ENCODE measurements at regions not wholly inside any gene's neighbourhood (a gene's known extent, or its start where the extent isn't known, plus 50 kb on each side); places are given as distances from the start of the nearest gene placed in this dataset.
"Not testable (repeated sequence)": the region's sequence is repeated elsewhere in the genome, so short reads cannot be mapped to it uniquely, and the experiment has no call there.

DNA sequence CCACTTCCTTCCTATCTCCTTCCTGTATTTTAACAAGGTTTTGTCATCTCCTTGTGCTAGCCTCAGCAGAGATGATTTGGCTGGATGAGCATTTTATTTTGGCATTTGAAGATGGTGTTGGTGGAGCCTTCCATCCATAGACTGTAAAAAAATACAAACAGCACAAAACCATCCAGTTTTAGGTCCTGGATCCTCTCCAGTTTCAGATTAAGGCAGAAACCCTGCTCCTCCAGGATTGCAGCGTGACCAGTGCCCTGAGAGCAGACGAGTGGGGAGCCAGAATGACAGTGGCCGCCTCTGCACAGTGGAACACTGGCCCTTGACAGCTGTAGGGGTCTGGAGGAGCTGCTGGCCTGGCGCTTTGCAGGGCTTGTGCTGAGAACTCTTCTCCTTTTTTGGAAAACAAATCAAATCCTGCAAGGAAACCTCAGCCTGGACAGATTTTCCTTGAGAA lies 72.2 kb upstream of the GADD45A start:
- Histone ChIP-seq H3K4me3 (ENCODE audit: low read length) (no peak overlapping the region), H3K9ac (ENCODE audit: low read length) (no peak overlapping the region), H3K27ac (ENCODE audit: low read length) (no peak overlapping the region), H3K27me3 (ENCODE audit: control insufficient read depth, insufficient read depth, low read length) (no peaks in the 10 kb centered on the region), H3K4me1 (ENCODE audit: control insufficient read depth, low read depth, low read length) (no peaks in the 10 kb centered on the region), H3K36me3 (ENCODE audit: control insufficient read depth, low read depth, low read length) (no peaks in the 10 kb centered on the region), H3K9me3 (ENCODE audit: control insufficient read depth, low read depth, low read length) (no peaks in the 10 kb centered on the region)

DNA sequence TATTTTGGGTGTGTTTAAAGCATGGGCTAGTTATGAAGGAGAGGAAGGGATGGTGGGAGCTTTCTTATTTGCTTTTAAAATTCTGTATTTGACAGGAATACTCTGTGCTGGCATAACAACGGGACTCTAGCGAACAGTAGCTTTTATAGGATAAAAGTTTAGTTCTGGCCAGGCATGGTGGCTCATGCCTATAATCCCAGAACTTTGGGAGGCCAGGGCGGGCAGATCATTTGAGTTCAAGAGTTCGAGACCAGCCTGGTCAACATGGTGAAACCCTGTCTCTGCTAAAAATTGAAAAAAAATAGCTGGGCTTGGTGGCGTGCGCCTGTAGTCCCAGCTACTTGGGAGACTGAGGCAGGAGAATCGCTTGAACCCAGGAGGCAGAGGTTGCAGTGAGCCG lies 71.5 kb upstream of the GADD45A start:
- H3K4me3 ChIP-seq (ENCODE audit: low read length); H3K9me3 ChIP-seq (ENCODE audit: control insufficient read depth, low read depth, low read length); H3K4me1 ChIP-seq (ENCODE audit: control insufficient read depth, low read depth, low read length); H3K27ac ChIP-seq (ENCODE audit: low read length); H3K27me3 ChIP-seq (ENCODE audit: control insufficient read depth, insufficient read depth, low read length); H3K36me3 ChIP-seq (ENCODE audit: control insufficient read depth, low read depth, low read length); H3K9ac ChIP-seq (ENCODE audit: low read length): not testable (repeated sequence)

DNA sequence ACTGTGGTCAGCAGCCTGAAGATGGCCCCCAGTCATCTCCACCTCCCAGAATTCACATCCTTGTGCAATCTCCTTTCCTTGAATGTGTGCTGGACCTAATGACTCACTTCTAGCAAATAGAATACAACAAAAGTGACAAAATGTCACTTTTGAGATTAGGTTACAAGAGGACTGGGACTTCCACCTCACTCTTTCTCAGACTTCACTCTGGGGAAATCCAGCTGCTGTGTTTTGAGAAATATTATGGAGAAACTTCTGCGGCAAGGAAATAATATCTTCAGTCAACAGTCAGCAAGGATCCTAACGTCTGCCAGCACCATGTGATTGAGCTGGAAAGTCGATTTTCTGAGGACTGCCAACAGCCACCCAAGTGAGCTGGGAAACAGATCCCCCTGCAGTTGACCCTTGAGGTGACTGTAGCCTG lies 70.5 kb upstream of the GADD45A start:
- H3K27ac ChIP-seq (ENCODE audit: low read length), result no peak overlapping the region
- H3K9ac ChIP-seq (ENCODE audit: low read length), result no peak overlapping the region
- no peaks in the 10 kb centered on the region for H3K4me1 ChIP-seq (ENCODE audit: control insufficient read depth, low read depth, low read length)

DNA sequence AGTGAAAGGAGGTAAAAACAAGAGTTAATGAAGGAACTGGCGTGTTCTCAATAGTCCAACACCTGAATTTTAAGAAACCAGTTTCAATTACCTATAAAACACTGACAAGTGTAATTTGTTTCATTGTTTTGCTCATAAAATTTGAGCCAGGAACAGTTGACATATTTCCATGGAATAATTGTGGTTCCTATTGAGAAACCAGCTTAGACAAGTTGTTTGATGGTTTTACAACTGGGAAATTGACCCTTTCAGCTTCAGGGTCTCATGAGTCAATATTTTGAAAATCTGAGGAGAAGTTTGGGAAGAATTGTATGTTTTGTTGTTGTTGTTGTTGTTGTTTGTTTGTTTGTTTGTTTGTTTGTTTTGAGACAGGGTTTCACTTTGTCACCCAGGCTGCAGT lies 69.1 kb upstream of the GADD45A start:
- Histone ChIP-seq H3K4me1 (ENCODE audit: control insufficient read depth, low read depth, low read length) (no peaks in the 10 kb centered on the region), H3K9ac (ENCODE audit: low read length) (no peak overlapping the region), H3K36me3 (ENCODE audit: control insufficient read depth, low read depth, low read length) (no peaks in the 10 kb centered on the region), H3K4me3 (ENCODE audit: low read length) (no peak overlapping the region), H3K27me3 (ENCODE audit: control insufficient read depth, insufficient read depth, low read length) (no peaks in the 10 kb centered on the region), H3K27ac (ENCODE audit: low read length) (no peak overlapping the region), H3K9me3 (ENCODE audit: control insufficient read depth, low read depth, low read length) (no peaks in the 10 kb centered on the region)

More for the DNA sequence above, 70.5 kb upstream of the GADD45A start:
- no peak overlapping the region for H3K4me3 ChIP-seq (ENCODE audit: low read length)
- no peaks in the 10 kb centered on the region for H3K36me3 ChIP-seq (ENCODE audit: control insufficient read depth, low read depth, low read length)
- H3K9me3 ChIP-seq (ENCODE audit: control insufficient read depth, low read depth, low read length), result no peaks in the 10 kb centered on the region
- H3K27me3 ChIP-seq (ENCODE audit: control insufficient read depth, insufficient read depth, low read length), result no peaks in the 10 kb centered on the region

DNA sequence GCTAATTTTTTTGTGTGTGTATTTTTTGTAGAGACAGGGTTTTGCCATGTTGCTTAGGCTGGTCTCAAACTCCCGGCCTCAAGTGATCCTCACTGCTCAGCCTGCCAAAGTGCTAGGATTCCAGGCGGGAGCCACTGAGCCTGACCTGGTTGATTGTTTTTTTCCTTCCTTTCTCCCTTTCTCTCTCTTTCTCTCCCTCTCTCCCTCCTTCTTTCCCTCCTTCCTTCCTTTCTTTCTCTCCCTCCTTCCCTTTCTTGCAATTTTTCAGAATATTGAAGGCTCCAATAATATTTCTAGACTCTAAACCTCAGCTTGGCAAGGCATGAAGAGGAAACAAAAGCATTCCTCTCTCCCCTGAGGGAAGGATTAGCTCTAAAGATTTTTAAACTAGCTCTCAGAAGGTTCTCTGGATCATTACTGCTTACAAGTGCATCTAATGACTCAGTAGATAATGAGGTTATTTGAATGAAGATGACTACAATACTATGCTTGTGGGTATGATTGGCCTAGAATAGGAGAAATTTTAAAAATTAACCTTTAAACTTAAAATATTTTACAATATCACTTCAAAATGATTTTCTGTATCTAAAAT lies 68.5 kb upstream of the GADD45A start:
- no peak overlapping the region for H3K9ac ChIP-seq (ENCODE audit: low read length)
- H3K27ac ChIP-seq (ENCODE audit: low read length), result no peak overlapping the region
- H3K9me3 ChIP-seq (ENCODE audit: control insufficient read depth, low read depth, low read length), result no peaks in the 10 kb centered on the region
- no peaks in the 10 kb centered on the region for H3K36me3 ChIP-seq (ENCODE audit: control insufficient read depth, low read depth, low read length)
- H3K4me3 ChIP-seq (ENCODE audit: low read length), result no peak overlapping the region
- no peaks in the 10 kb centered on the region for H3K4me1 ChIP-seq (ENCODE audit: control insufficient read depth, low read depth, low read length)
- H3K27me3 ChIP-seq (ENCODE audit: control insufficient read depth, insufficient read depth, low read length), result no peaks in the 10 kb centered on the region

DNA sequence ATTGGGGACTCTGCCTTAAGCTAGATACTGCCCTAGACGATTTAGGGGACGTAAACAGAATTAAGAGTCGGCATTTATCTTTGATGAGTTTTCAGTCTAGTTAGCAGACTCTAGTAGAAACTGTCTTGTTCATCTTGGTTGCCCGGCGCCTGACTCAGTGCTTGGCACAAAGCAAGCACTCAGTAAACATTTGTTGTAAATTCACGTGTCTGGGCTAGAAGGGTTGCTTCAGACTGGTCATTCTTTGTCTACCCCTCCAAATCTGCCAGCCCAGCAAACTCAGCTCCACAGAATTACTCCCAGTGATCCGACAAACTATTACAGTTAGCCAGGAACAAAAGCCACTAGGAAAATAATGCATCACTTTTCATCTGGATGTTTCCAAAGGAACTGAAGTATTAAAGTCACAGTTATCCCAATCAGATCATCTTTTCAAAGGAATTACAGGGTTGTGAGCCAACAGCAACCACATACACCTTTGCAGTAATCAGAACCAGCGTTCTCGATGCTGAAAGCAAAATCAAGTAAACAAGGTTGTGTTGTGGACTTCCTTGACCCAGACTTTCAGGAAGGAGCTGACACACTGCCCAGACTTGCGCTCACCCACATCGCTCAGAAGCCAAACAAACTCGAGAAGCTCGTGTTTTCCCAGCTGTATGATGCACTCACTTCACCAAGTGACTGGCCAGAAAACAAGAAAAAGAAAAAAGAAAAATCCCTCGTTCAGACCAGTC lies 66.5 kb upstream of the GADD45A start:
- H3K27ac ChIP-seq (ENCODE audit: low read length), result no peak overlapping the region
- H3K27me3 ChIP-seq (ENCODE audit: control insufficient read depth, insufficient read depth, low read length), result no peaks in the 10 kb centered on the region
- H3K9ac ChIP-seq (ENCODE audit: low read length), result no peak overlapping the region
- H3K4me3 ChIP-seq (ENCODE audit: low read length), result no peak overlapping the region
- H3K9me3 ChIP-seq (ENCODE audit: control insufficient read depth, low read depth, low read length), result no peaks in the 10 kb centered on the region
- H3K36me3 ChIP-seq (ENCODE audit: control insufficient read depth, low read depth, low read length), result no peaks in the 10 kb centered on the region
- H3K4me1 ChIP-seq (ENCODE audit: control insufficient read depth, low read depth, low read length), result no peaks in the 10 kb centered on the region

DNA sequence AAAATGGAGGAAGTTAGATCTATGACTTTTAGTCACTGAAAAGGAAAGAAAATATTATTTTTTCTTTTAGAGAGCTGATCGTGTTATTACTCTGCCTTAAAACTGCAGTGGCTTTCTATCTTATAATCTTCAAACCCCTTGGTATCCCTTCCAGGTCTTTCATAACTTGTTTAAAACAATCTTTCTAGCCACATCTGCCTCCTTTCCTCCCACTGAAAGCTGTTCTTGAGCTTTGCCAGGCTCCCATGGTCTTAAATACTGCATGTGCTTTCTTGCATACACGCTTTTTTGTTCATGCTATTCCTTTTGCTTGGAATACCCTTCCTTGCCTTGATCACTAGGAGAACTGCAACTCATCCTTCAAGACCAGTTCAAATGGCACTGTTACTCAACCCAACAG lies 65.9 kb upstream of the GADD45A start:
- Histone ChIP-seq H3K9ac (ENCODE audit: low read length) (no peak overlapping the region), H3K4me3 (ENCODE audit: low read length) (no peak overlapping the region), H3K9me3 (ENCODE audit: control insufficient read depth, low read depth, low read length) (no peaks in the 10 kb centered on the region), H3K36me3 (ENCODE audit: control insufficient read depth, low read depth, low read length) (no peaks in the 10 kb centered on the region), H3K27ac (ENCODE audit: low read length) (no peak overlapping the region), H3K4me1 (ENCODE audit: control insufficient read depth, low read depth, low read length) (no peaks in the 10 kb centered on the region), H3K27me3 (ENCODE audit: control insufficient read depth, insufficient read depth, low read length) (no peaks in the 10 kb centered on the region)

DNA sequence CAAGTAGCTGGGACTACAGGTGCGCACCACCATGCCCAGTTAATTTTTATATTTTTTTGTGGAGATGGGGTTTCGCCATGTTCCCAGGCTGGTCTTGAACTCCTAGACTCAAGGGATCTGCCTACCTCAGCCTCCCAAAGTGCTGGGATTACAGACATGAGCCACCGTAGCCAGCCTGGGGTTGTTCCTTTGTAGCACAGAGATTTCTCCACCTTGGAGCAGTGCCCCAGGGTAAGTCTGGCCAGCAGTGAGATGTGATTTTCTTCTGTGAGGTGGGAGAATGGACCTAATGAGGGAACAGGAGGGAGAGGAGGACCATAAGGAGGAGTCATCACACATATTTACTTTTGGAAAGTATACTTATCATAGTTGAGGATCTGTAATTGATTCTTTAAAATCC lies 61.1 kb upstream of the GADD45A start:
- Histone ChIP-seq H3K27me3 (ENCODE audit: control insufficient read depth, insufficient read depth, low read length) (no peaks in the 10 kb centered on the region), H3K36me3 (ENCODE audit: control insufficient read depth, low read depth, low read length) (no peaks in the 10 kb centered on the region), H3K9ac (ENCODE audit: low read length) (no peak overlapping the region), H3K4me1 (ENCODE audit: control insufficient read depth, low read depth, low read length) (no peaks in the 10 kb centered on the region), H3K27ac (ENCODE audit: low read length) (no peak overlapping the region), H3K4me3 (ENCODE audit: low read length) (no peak overlapping the region), H3K9me3 (ENCODE audit: control insufficient read depth, low read depth, low read length) (no peaks in the 10 kb centered on the region)

DNA sequence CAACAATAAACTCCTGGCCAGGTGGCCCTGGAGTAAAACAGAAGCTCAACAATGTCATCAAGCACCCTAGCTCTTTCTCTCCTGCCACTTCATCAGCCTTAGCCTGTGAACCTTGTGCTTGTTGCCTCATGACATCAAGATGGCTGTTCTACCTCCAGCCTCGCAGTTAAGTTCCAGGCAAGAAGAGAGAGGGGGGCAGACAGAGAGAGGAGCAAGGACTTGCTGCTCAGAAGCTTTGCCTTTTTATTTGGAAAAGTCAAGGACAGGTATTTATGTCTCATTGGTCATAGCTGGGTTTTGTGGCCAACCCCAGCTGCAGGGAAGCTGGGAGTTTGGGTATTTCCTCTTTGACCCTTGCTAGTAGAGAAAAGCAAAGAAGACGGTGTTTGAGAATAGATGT lies 60.3 kb upstream of the GADD45A start:
- H3K9me3 ChIP-seq (ENCODE audit: control insufficient read depth, low read depth, low read length), result no peaks in the 10 kb centered on the region
- H3K27ac ChIP-seq (ENCODE audit: low read length), result no peak overlapping the region
- H3K4me1 ChIP-seq (ENCODE audit: control insufficient read depth, low read depth, low read length), result no peaks in the 10 kb centered on the region
- no peak overlapping the region for H3K4me3 ChIP-seq (ENCODE audit: low read length)
- no peaks in the 10 kb centered on the region for H3K27me3 ChIP-seq (ENCODE audit: control insufficient read depth, insufficient read depth, low read length)
- no peak overlapping the region for H3K9ac ChIP-seq (ENCODE audit: low read length)
- H3K36me3 ChIP-seq (ENCODE audit: control insufficient read depth, low read depth, low read length), result no peaks in the 10 kb centered on the region

DNA sequence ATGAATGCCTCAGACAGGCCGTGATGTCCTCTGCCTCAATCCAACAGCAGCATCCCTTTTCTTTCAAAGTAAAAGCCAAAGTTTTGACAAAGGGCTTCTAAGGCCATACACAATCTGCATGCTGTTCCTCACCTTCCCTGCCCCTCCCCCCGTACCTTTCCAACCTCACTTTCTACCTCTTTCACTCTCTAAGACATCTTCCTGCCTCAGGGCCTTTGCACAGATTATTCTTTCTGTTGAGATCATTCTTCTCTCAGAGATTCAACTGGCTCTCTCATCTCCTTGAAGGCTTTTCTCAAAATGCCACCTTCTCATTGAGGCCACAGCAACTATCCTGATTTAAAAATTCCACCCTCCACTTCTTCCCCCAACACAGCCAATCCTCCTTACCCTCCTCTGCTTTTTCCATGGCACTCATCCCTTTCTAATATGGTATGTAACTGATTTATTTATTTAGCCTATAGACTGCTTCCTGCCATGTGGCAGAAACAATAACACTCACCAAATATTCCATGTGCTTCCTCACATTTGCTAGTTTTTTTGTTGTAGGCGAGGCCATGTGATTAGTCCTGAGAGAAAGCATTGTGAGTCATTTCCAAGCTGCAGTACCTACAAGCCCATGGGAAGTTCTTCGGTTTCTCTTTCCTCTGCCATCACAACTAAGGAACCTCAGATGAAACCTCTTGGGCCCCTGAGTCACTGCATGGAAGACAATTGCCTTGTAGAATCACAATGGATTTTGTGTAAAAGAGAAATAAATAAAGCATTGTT lies 58.7 kb upstream of the GADD45A start:
- no peak overlapping the region for H3K9ac ChIP-seq (ENCODE audit: low read length)
- H3K36me3 ChIP-seq (ENCODE audit: control insufficient read depth, low read depth, low read length), result no peaks in the 10 kb centered on the region
- H3K4me3 ChIP-seq (ENCODE audit: low read length), result no peak overlapping the region
- H3K27me3 ChIP-seq (ENCODE audit: control insufficient read depth, insufficient read depth, low read length), result no peaks in the 10 kb centered on the region
- no peak overlapping the region for H3K27ac ChIP-seq (ENCODE audit: low read length)
- no peaks in the 10 kb centered on the region for H3K9me3 ChIP-seq (ENCODE audit: control insufficient read depth, low read depth, low read length)
- H3K4me1 ChIP-seq (ENCODE audit: control insufficient read depth, low read depth, low read length), result no peaks in the 10 kb centered on the region

DNA sequence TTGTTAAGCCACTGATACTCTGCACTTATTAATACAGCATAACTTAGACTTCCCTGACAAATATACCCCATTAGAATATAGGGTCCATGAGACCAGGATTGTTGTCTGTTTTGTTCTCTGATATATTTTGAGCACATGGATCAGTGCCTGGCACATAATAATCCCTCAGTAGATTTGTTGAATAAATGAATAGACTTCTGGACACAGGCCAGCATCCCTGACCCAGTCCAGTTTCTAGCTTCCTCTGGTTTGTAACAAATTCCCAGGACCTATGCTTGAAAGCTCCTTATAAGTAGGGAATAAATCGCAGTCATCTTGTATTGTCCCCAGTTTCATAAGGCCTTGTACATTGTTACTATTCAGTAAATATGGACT lies 58.2 kb upstream of the GADD45A start:
- Histone ChIP-seq H3K9ac (ENCODE audit: low read length) (no peak overlapping the region), H3K27ac (ENCODE audit: low read length) (no peak overlapping the region), H3K4me3 (ENCODE audit: low read length) (no peak overlapping the region), H3K36me3 (ENCODE audit: control insufficient read depth, low read depth, low read length) (no peaks in the 10 kb centered on the region), H3K9me3 (ENCODE audit: control insufficient read depth, low read depth, low read length) (no peaks in the 10 kb centered on the region), H3K27me3 (ENCODE audit: control insufficient read depth, insufficient read depth, low read length) (no peaks in the 10 kb centered on the region), H3K4me1 (ENCODE audit: control insufficient read depth, low read depth, low read length) (no peaks in the 10 kb centered on the region)
